BLaER1 treated with 17β-estradiol and CSF1 and Interleukin-3, amounts not matched to agents 10 nM and 100 nM (cell line): ENCODE measurements at regions not wholly inside any gene's neighbourhood (a gene's known extent, or its start where the extent isn't known, plus 50 kb on each side); places are given as distances from the start of the nearest gene placed in this dataset.

Source experiments
- H3K27ac ChIP-seq, 11 experiments: shearing (Covaris generic); formaldehyde crosslinking; 2 replicates each; pipeline ENCODE4 v1.8.1; 2022
- H3K27me3 ChIP-seq, 11 experiments: shearing (Covaris generic); formaldehyde crosslinking; 2 replicates each; pipeline ENCODE4 v1.8.1; 2022
- H3K36me3 ChIP-seq, 11 experiments: shearing (Covaris generic); formaldehyde crosslinking; 2 replicates each; pipeline ENCODE4 v1.8.1; 2022
- H3K4me1 ChIP-seq, 10 experiments: shearing (Covaris generic); formaldehyde crosslinking; 2 replicates each; pipeline ENCODE4 v1.8.1; 2022
- H3K4me2 ChIP-seq, 11 experiments: shearing (Covaris generic); formaldehyde crosslinking; 2 replicates each; pipeline ENCODE4 v1.8.1; 2022
- H3K4me3 ChIP-seq, 10 experiments: shearing (Covaris generic); formaldehyde crosslinking; 2 replicates each; pipeline ENCODE4 v1.8.1; 2022
- H3K9ac ChIP-seq, 11 experiments: shearing (Covaris generic); formaldehyde crosslinking; 2 replicates each; pipeline ENCODE4 v1.8.1; 2022
- H3K9me3 ChIP-seq, 11 experiments: shearing (Covaris generic); formaldehyde crosslinking; replicated peaks in 1 of 11; 2 replicates each; pipeline ENCODE4 v1.8.1; 2022
- H4K20me1 ChIP-seq, 11 experiments: shearing (Covaris generic); formaldehyde crosslinking; 2 replicates each; pipeline ENCODE4 v1.8.1; 2022
- Cebpa-rat ChIP-seq, 11 experiments: shearing (Covaris generic); IDR thresholded peaks; 2 replicates each; pipeline ENCODE4 v1.8.1; 2022

DNA sequence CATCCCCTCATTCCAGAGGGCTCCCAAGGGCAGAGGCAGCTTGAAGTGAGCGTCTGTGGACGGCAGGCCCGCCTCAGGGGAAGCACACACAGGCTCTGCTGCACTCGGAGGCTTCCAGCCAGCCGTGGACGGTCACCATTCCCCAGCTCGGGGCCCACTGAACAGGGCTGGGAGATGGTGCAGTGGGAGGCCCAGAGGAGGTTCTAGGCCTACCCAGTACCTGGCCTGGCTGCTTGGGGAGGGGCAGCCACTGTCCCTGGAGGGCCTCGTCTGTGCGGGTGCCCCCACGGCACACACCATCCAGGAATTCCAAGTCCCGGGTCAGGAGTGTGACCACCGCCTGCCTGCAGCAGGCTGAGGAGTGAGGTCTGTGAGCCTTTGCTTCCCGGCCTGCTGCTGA lies 80.4 kb downstream of the SIK1 start:
- Histone ChIP-seq H3K9me3 (peaks cover 0 to 10% (median 0%) of the 10 kb centered on the region in 11 experiments; a peak in 5 of 22 replicates), H4K20me1 (no peaks in the 10 kb centered on the region), H3K9ac (peak overlapping the region; percentile 10 to 77 (median 71); a peak in 20 of 22 replicates), H3K4me2 (peak overlapping the region; percentile 63 to 91 (median 82)), H3K36me3 (no peaks in the 10 kb centered on the region), H3K4me1 (peaks cover 47 to 84% (median 71%) of the 10 kb centered on the region in 10 experiments), H3K27me3 (no peaks in the 10 kb centered on the region), H3K4me3 (no peak overlapping the region; a peak in 1 of 20 replicates), H3K27ac (peak overlapping the region; percentile 73 to 93 (median 86))
- TF ChIP-seq Cebpa-rat (IDR thresholded peaks at IDR 0.05) = no peak

GRCh38 chr21:43345746-43346409 lies 81.1 kb downstream of the SIK1 start:
- peak overlapping the region in 4 of 10 experiments; percentile 11 to 25 (median 19); a peak in 4 of 20 replicates for H3K4me3 ChIP-seq
- H3K4me1 ChIP-seq = peaks cover 47 to 84% (median 78%) of the 10 kb centered on the region in 10 experiments
- no peaks in the 10 kb centered on the region for H3K36me3 ChIP-seq
- H3K9ac ChIP-seq = peak overlapping the region; percentile 26 to 77 (median 73); a peak in 20 of 22 replicates
- TF ChIP-seq Cebpa-rat (IDR thresholded peaks at IDR 0.05) = peak in 9 of 11 experiments; percentile 61 to 89 (median 75); a peak in 18 of 22 replicates
- H4K20me1 ChIP-seq = no peaks in the 10 kb centered on the region
- H3K4me2 ChIP-seq = peak overlapping the region; percentile 63 to 91 (median 82)
- peaks cover 0 to 10% (median 0%) of the 10 kb centered on the region in 11 experiments; a peak in 5 of 22 replicates for H3K9me3 ChIP-seq
- peak overlapping the region; percentile 73 to 93 (median 86) for H3K27ac ChIP-seq
- no peaks in the 10 kb centered on the region for H3K27me3 ChIP-seq

DNA sequence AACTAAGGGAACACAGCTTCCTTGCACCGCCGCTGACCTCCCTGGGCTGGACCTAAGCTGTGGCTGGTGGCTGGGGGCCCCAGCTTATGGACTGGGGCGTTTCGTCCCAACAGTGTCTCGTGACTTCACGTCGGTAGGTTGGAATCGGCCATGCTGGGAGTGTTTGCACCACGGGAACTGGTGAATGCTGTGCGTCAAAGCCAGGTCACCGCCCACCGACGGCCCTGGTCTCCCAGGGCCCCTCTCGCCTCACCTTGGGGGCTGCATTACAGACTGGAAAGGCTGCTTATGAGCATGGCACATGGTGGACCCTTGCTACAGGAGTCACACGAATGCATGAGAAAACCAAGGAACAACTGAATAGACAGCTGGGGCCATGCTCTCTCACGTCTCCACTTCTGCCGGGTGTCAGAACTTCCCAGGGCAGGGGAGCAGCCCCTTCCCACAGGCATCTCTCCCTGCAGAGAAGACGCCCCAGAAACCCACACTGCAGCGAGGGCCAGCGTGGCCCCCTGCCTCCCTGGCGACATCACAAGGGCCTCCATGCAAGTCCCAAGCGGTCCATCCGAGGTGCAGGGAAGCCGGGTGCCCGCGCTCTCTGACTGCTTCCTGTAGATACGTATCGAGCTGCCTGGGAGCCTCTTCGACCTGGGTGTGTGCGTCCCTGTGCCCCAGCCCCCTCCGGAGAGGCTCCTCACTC lies 81.7 kb downstream of the SIK1 start:
- Histone ChIP-seq H3K4me2 (peak overlapping the region; percentile 63 to 91 (median 82)), H3K36me3 (no peaks in the 10 kb centered on the region), H3K4me1 (peaks cover 50 to 85% (median 83%) of the 10 kb centered on the region in 10 experiments), H3K27me3 (no peaks in the 10 kb centered on the region), H3K9ac (peak overlapping the region; percentile 26 to 77 (median 70); a peak in 18 of 22 replicates), H3K27ac (peak overlapping the region; percentile 73 to 93 (median 86)), H3K9me3 (peaks cover 0 to 10% (median 0%) of the 10 kb centered on the region in 11 experiments; a peak in 5 of 22 replicates), H4K20me1 (no peaks in the 10 kb centered on the region), H3K4me3 (peak overlapping the region in 4 of 10 experiments; percentile 11 to 25 (median 19); a peak in 4 of 20 replicates)
- no peak for TF ChIP-seq Cebpa-rat (IDR thresholded peaks at IDR 0.05)

- Histone ChIP-seq H3K9ac (peak overlapping the region in 6 of 11 experiments; percentile 12 to 77 (median 52); a peak in 7 of 22 replicates), H3K4me2 (peak overlapping the region; percentile 11 to 91 (median 82); a peak in 19 of 22 replicates)
- no peak for TF ChIP-seq Cebpa-rat (IDR thresholded peaks at IDR 0.05)
Measured at GRCh38 chr21:43343992-43344886, 82.7 kb downstream of the SIK1 start.

DNA sequence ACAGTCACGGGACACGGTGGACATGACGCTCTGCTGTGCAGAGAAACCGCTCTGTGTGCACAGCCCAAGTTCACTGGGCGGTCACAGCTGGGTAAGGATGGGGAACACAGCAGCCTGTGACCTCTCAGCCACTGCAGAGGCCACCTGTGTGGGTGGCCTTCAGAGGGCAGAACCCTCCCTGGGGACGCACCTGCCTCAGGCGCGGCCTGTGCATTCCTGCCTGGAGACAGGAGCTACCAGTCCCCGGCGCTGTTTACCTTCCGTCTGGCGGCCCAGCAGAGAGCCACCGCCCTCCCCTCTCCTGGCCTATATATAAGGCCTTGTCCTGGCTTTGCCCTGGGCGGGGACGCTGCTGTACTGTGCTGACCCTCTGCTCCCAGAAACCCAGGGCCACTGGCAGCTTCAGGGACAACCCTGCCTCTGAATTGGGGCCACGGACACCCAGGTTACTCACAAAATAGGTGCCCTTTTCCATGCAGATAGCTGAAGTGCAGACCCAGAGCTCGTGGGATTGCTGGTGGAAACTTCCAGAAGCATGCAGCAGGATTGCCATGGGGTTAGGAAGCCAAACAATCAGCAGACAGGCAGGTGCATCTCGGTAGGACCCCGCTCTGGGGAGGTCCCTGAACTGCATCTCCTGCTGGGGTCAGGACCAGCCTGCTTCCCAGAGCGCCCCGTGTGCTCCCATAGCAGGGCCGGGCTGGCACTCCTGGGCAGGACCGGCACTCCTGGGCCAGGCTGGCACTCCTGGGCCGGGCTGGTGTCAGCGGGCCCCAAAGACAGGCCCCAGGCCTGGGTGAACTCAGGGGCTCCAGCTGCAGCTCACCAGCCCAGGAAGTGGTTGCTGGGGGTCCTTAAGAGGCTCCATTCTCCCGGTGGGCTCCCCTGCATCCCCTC lies 83.6 kb downstream of the SIK1 start:
- peak overlapping the region in 1 of 11 experiments; percentile 29; a peak in 2 of 22 replicates for H3K9ac ChIP-seq
- H3K9me3 ChIP-seq = peaks cover 0 to 10% (median 0%) of the 10 kb centered on the region in 11 experiments; a peak in 5 of 22 replicates
- no peaks in the 10 kb centered on the region for H3K36me3 ChIP-seq
- no peak overlapping the region for H3K4me3 ChIP-seq
- H3K27me3 ChIP-seq = no peaks in the 10 kb centered on the region
- TF ChIP-seq Cebpa-rat (IDR thresholded peaks at IDR 0.05) = no peak
- H3K27ac ChIP-seq = peak overlapping the region in 5 of 11 experiments; percentile 10 to 93 (median 89); a peak in 4 of 22 replicates
- peaks cover 60 to 91% (median 88%) of the 10 kb centered on the region in 10 experiments for H3K4me1 ChIP-seq
- no peaks in the 10 kb centered on the region for H4K20me1 ChIP-seq
- H3K4me2 ChIP-seq = peak overlapping the region in 10 of 11 experiments; percentile 11 to 91 (median 80); a peak in 9 of 22 replicates

More at GRCh38 chr21:43343992-43344886, 82.7 kb downstream of the SIK1 start:
- Histone ChIP-seq H3K36me3 (no peaks in the 10 kb centered on the region), H3K4me3 (no peak overlapping the region), H3K9me3 (peaks cover 0 to 10% (median 0%) of the 10 kb centered on the region in 11 experiments; a peak in 5 of 22 replicates), H3K4me1 (peaks cover 60 to 91% (median 88%) of the 10 kb centered on the region in 10 experiments), H3K27me3 (no peaks in the 10 kb centered on the region), H4K20me1 (no peaks in the 10 kb centered on the region), H3K27ac (peak overlapping the region in 10 of 11 experiments; percentile 73 to 93 (median 86); a peak in 17 of 22 replicates)

DNA sequence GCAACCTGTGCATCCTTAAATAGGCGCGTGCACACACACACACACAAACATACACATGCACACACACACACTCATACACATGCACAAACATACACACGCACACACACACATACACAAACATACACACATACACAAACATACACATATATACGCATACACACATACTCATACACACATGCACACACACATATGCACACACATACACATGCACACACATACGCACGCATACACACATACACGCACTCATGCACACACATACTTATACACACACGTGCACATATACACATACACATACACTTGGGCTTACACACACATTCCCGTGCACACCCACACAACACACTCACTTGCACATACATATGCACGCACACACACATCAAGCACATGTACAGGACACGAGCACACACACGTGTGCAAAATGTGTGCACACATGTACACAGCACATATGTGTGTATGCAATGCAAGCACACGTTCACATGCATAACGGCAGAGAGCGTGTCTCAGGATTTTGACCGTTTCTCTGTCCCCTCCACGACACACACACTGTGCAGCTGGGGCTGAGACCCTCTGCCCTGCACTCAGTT lies 84.5 kb downstream of the SIK1 start:
- Histone ChIP-seq H3K27ac (no peak overlapping the region), H3K4me2 (no peak overlapping the region), H3K27me3 (no peaks in the 10 kb centered on the region), H3K9me3 (peaks cover 0 to 15% (median 4%) of the 10 kb centered on the region in 11 experiments; a peak in 7 of 22 replicates), H3K4me1 (peaks cover 57 to 91% (median 83%) of the 10 kb centered on the region in 10 experiments), H3K4me3 (no peak overlapping the region), H3K36me3 (no peaks in the 10 kb centered on the region), H3K9ac (no peak overlapping the region), H4K20me1 (no peaks in the 10 kb centered on the region)
- no peak for TF ChIP-seq Cebpa-rat (IDR thresholded peaks at IDR 0.05)
